ENCODE measurements at regions not wholly inside any gene's neighbourhood (a gene's known extent, or its start where the extent isn't known, plus 50 kb on each side); places are given as distances from the start of the nearest gene placed in this dataset.

DNA sequence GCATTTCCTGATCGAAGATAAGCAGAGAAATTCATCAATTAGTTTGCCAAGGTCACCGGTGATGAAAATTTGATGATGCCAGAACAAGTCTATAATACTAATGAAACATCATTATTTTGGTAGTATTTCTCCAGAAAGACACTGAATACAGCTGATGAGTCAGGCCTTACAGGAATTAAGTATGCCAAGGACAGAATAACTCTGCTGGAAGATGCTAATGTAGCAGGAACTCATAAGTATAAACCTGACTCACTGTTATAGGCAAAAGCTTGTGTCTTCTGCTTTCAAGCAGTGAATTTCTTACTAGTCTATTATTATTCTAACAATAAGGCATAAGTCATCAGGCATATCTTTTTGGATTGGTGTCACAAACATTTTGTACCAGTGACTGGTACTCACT, 1825.1 kb upstream of the IGFBP7 start:
- no peak overlapping the region for H2AFZ ChIP-seq (ENCODE audit: low read length)
- no peaks in the 10 kb centered on the region for H3K9me2 ChIP-seq (replicated peaks; ENCODE audit: insufficient read depth, low read length)
- H3K9me3 ChIP-seq (ENCODE audit: low read length): peaks cover 41% of the 10 kb centered on the region
- no peaks in the 10 kb centered on the region for H3K79me2 ChIP-seq (ENCODE audit: low read length)
- no peak overlapping the region for H3K4me3 ChIP-seq (ENCODE audit: low read length)
- H3K9ac ChIP-seq (ENCODE audit: low read length): no peak overlapping the region
- H3K4me1 ChIP-seq (ENCODE audit: low read length): no peaks in the 10 kb centered on the region
- no peak overlapping the region for H3K4me2 ChIP-seq (ENCODE audit: low read depth, low read length, poor library complexity, severe bottlenecking)
- DNase-seq: no peak
- no peaks in the 10 kb centered on the region for H3K36me3 ChIP-seq (ENCODE audit: insufficient read depth, low read length)
- no peak overlapping the region for H3K27ac ChIP-seq (ENCODE audit: low read length)
- H4K20me1 ChIP-seq (ENCODE audit: insufficient read depth, low read depth, low read length): no peaks in the 10 kb centered on the region
- no peaks in the 10 kb centered on the region for H3K27me3 ChIP-seq (ENCODE audit: low read length)

DNA sequence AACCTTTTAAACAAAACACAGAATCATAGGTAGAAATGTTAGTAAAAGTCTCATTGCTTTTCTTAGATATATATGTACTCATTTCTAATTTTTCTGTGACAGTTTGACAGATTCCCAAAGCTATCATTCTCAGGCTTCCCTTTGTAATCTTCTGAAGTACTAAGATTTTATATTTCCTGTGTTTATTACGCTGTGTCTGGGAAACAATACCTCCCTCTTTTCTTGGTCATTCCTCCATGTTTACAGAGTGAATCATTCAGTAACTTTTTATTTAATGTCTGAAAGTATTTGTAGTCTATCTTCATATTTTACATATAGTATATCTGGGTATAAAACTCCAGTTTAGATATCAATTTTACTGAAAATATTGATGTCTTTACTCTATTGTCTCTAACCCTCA, 1826.3 kb upstream of the IGFBP7 start:
- H3K4me1 ChIP-seq (ENCODE audit: low read length): no peaks in the 10 kb centered on the region
- no peak overlapping the region for H2AFZ ChIP-seq (ENCODE audit: low read length)
- no peaks in the 10 kb centered on the region for H3K9me2 ChIP-seq (replicated peaks; ENCODE audit: insufficient read depth, low read length)
- no peaks in the 10 kb centered on the region for H3K79me2 ChIP-seq (ENCODE audit: low read length)
- no peak for DNase-seq
- H3K9ac ChIP-seq (ENCODE audit: low read length): no peak overlapping the region
- no peak overlapping the region for H3K4me2 ChIP-seq (ENCODE audit: low read depth, low read length, poor library complexity, severe bottlenecking)
- H3K9me3 ChIP-seq (ENCODE audit: low read length): peaks cover 39% of the 10 kb centered on the region
- H3K36me3 ChIP-seq (ENCODE audit: insufficient read depth, low read length): no peaks in the 10 kb centered on the region
- no peaks in the 10 kb centered on the region for H3K27me3 ChIP-seq (ENCODE audit: low read length)
- H3K27ac ChIP-seq (ENCODE audit: low read length): no peak overlapping the region
- H3K4me3 ChIP-seq (ENCODE audit: low read length): no peak overlapping the region
- no peaks in the 10 kb centered on the region for H4K20me1 ChIP-seq (ENCODE audit: insufficient read depth, low read depth, low read length)

DNA sequence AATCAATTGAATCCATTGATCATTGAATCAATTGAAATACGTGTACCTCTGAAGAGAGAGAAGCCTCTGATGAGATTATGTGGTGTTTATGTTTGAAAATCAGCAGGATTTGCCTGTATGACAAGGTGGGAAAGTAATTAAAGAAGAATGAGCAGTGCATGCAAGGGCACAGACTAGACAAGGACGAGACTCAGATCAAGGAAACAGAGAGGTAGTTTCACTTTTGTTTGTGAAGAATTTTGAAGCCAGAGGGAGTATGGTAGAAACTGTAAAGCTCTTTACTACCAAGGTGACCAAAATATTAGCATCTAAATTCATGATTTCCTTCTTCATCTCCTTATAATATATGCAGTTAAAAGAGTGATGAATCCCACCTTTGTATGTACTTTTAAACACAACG, 1830.0 kb upstream of the IGFBP7 start:
- Histone ChIP-seq H3K27ac (ENCODE audit: low read length) (no peak overlapping the region), H3K4me1 (ENCODE audit: low read length) (no peaks in the 10 kb centered on the region), H3K9me2 (replicated peaks; ENCODE audit: insufficient read depth, low read length) (no peaks in the 10 kb centered on the region), H3K4me3 (ENCODE audit: low read length) (no peak overlapping the region), H3K36me3 (ENCODE audit: insufficient read depth, low read length) (no peaks in the 10 kb centered on the region), H3K9me3 (ENCODE audit: low read length) (peaks cover 37% of the 10 kb centered on the region), H3K27me3 (ENCODE audit: low read length) (no peaks in the 10 kb centered on the region), H3K4me2 (ENCODE audit: low read depth, low read length, poor library complexity, severe bottlenecking) (no peak overlapping the region), H4K20me1 (ENCODE audit: insufficient read depth, low read depth, low read length) (no peaks in the 10 kb centered on the region), H3K79me2 (ENCODE audit: low read length) (no peaks in the 10 kb centered on the region), H3K9ac (ENCODE audit: low read length) (no peak overlapping the region), H2AFZ (ENCODE audit: low read length) (peak overlapping the region; percentile 43; the same call in 1 of the 2 replicates)
- no peak for DNase-seq

DNA sequence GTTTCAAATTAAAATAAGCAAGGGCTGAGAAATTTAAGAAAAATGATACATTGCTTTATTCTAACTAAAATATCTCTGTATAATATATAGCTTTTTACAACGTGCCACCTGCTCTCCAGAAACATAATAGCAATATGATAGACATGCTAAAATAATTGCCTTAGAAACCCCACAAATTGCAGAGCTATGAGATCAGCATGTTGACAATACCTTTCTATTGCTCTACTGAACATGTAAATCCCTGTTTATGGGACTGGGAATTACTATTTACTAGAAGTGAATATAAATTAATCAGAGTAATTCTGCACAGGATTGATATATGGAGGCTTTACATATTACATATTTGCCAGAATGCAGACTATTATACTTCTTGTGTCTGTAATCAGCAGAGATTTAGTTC, 1831.1 kb upstream of the IGFBP7 start:
- no peaks in the 10 kb centered on the region for H3K9me2 ChIP-seq (replicated peaks; ENCODE audit: insufficient read depth, low read length)
- no peak overlapping the region for H3K9ac ChIP-seq (ENCODE audit: low read length)
- no peak overlapping the region for H3K4me3 ChIP-seq (ENCODE audit: low read length)
- peaks cover 37% of the 10 kb centered on the region for H3K9me3 ChIP-seq (ENCODE audit: low read length)
- H3K4me2 ChIP-seq (ENCODE audit: low read depth, low read length, poor library complexity, severe bottlenecking): no peak overlapping the region
- DNase-seq: no peak
- no peak overlapping the region for H3K27ac ChIP-seq (ENCODE audit: low read length)
- no peak overlapping the region for H2AFZ ChIP-seq (ENCODE audit: low read length)
- H3K4me1 ChIP-seq (ENCODE audit: low read length): no peaks in the 10 kb centered on the region
- no peaks in the 10 kb centered on the region for H4K20me1 ChIP-seq (ENCODE audit: insufficient read depth, low read depth, low read length)
- H3K36me3 ChIP-seq (ENCODE audit: insufficient read depth, low read length): no peaks in the 10 kb centered on the region
- H3K79me2 ChIP-seq (ENCODE audit: low read length): no peaks in the 10 kb centered on the region
- H3K27me3 ChIP-seq (ENCODE audit: low read length): no peaks in the 10 kb centered on the region

DNA sequence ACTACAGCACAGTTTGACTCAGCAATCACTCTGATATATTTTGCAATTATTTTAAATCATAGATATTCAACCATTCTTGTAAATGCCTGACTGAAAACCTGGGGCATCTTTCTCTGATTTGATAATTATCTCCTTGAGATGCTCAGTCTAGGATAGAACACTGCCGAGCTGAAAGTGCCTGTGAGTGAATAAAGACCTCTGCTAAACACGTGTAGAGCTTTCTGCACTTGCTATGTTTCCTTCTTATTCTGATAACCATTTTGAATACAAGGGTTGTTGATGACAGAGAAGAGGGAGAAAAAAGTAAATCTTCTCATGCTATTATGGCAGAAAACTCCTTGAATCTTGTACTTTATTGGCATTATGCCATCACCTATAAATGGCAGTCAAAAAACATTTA, 1843.4 kb upstream of the IGFBP7 start:
- Histone ChIP-seq H3K4me1 (ENCODE audit: low read length) (no peaks in the 10 kb centered on the region), H3K4me3 (ENCODE audit: low read length) (no peak overlapping the region), H2AFZ (ENCODE audit: low read length) (no peak overlapping the region), H3K9me2 (replicated peaks; ENCODE audit: insufficient read depth, low read length) (no peaks in the 10 kb centered on the region), H3K4me2 (ENCODE audit: low read depth, low read length, poor library complexity, severe bottlenecking) (no peak overlapping the region), H3K27me3 (ENCODE audit: low read length) (no peaks in the 10 kb centered on the region), H3K36me3 (ENCODE audit: insufficient read depth, low read length) (no peaks in the 10 kb centered on the region), H3K79me2 (ENCODE audit: low read length) (no peaks in the 10 kb centered on the region), H3K9ac (ENCODE audit: low read length) (no peak overlapping the region), H4K20me1 (ENCODE audit: insufficient read depth, low read depth, low read length) (no peaks in the 10 kb centered on the region), H3K27ac (ENCODE audit: low read length) (no peak overlapping the region), H3K9me3 (ENCODE audit: low read length) (peaks cover 22% of the 10 kb centered on the region)
- DNase-seq: no peak

DNA sequence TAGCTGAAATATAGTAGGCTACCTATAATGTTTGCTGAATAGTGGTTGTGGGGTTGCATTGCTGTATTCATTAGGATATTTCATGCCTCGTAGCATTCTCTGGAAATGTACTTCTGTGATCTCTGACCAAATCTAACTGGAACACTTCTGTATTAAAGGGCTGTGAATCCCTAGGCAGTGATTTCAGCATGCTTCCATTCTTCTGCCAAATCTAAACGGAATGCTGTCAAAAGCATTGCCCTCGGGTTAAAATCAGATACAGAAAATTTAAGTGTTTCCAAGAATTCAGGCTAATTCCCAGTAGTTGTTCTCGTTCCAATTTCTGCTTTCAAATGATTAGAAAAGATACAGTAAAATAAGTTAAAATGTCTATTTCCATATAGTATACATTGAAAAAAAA, 1847.5 kb upstream of the IGFBP7 start:
- Histone ChIP-seq H3K9ac (ENCODE audit: low read length) (no peak overlapping the region), H3K4me1 (ENCODE audit: low read length) (no peaks in the 10 kb centered on the region), H3K9me3 (ENCODE audit: low read length) (peaks cover 26% of the 10 kb centered on the region), H3K4me2 (ENCODE audit: low read depth, low read length, poor library complexity, severe bottlenecking) (no peak overlapping the region), H2AFZ (ENCODE audit: low read length) (no peak overlapping the region), H3K9me2 (replicated peaks; ENCODE audit: insufficient read depth, low read length) (no peaks in the 10 kb centered on the region), H3K4me3 (ENCODE audit: low read length) (no peak overlapping the region), H3K36me3 (ENCODE audit: insufficient read depth, low read length) (no peaks in the 10 kb centered on the region), H4K20me1 (ENCODE audit: insufficient read depth, low read depth, low read length) (no peaks in the 10 kb centered on the region), H3K79me2 (ENCODE audit: low read length) (no peaks in the 10 kb centered on the region), H3K27me3 (ENCODE audit: low read length) (no peaks in the 10 kb centered on the region), H3K27ac (ENCODE audit: low read length) (no peak overlapping the region)
- DNase-seq: no peak

DNA sequence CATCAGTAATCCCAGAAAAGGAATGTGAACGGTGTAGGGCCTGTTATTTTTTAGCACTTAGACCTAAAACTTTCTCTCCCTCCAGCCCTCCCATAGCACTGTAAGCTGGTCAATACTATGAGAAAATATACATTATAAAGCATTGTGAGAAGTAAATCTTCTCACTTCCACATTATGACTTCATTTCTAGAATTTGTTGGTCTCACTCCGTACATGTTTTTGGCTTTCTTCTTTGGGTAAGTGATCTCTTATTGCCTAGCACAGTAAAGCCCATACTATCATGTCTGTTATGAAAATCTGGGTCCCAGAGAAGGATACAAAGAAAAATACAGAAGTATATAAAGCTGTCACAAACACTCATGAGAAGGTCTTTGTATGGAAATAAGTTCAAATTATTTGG, 1851.1 kb upstream of the IGFBP7 start:
- no peak for DNase-seq
- Histone ChIP-seq H3K9ac (ENCODE audit: low read length) (no peak overlapping the region), H3K27ac (ENCODE audit: low read length) (no peak overlapping the region), H3K4me2 (ENCODE audit: low read depth, low read length, poor library complexity, severe bottlenecking) (no peak overlapping the region), H3K4me3 (ENCODE audit: low read length) (no peak overlapping the region), H3K9me2 (replicated peaks; ENCODE audit: insufficient read depth, low read length) (no peaks in the 10 kb centered on the region), H3K27me3 (ENCODE audit: low read length) (no peaks in the 10 kb centered on the region), H3K4me1 (ENCODE audit: low read length) (no peaks in the 10 kb centered on the region), H3K36me3 (ENCODE audit: insufficient read depth, low read length) (no peaks in the 10 kb centered on the region), H2AFZ (ENCODE audit: low read length) (no peak overlapping the region), H3K79me2 (ENCODE audit: low read length) (no peaks in the 10 kb centered on the region), H4K20me1 (ENCODE audit: insufficient read depth, low read depth, low read length) (no peaks in the 10 kb centered on the region), H3K9me3 (ENCODE audit: low read length) (peaks cover 29% of the 10 kb centered on the region)

DNA sequence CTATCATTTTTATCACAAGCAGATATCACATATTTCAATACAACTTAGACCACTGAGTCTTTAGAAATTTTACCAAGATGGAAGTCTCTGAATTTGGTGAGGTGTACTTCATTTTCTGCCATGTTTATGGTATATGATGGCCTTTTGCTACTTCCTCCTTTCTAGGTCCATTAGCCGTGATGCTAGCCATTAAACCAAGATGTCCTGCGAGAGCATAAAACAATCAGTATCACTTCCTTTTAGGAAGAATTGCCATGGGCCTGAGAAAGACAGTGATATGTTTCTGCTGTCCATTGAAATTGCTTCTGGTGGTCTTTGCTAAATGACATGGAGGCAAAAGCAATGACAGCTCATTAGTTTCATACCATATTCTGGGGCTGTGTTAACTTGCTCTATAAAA, 1851.7 kb upstream of the IGFBP7 start:
- Histone ChIP-seq H3K36me3 (ENCODE audit: insufficient read depth, low read length) (no peaks in the 10 kb centered on the region), H3K4me1 (ENCODE audit: low read length) (no peaks in the 10 kb centered on the region), H3K9ac (ENCODE audit: low read length) (no peak overlapping the region), H3K9me3 (ENCODE audit: low read length) (peaks cover 32% of the 10 kb centered on the region), H3K9me2 (replicated peaks; ENCODE audit: insufficient read depth, low read length) (no peaks in the 10 kb centered on the region), H2AFZ (ENCODE audit: low read length) (no peak overlapping the region), H3K4me3 (ENCODE audit: low read length) (no peak overlapping the region), H4K20me1 (ENCODE audit: insufficient read depth, low read depth, low read length) (no peaks in the 10 kb centered on the region), H3K27me3 (ENCODE audit: low read length) (no peaks in the 10 kb centered on the region), H3K4me2 (ENCODE audit: low read depth, low read length, poor library complexity, severe bottlenecking) (no peak overlapping the region), H3K79me2 (ENCODE audit: low read length) (no peaks in the 10 kb centered on the region), H3K27ac (ENCODE audit: low read length) (no peak overlapping the region)
- DNase-seq: no peak

DNA sequence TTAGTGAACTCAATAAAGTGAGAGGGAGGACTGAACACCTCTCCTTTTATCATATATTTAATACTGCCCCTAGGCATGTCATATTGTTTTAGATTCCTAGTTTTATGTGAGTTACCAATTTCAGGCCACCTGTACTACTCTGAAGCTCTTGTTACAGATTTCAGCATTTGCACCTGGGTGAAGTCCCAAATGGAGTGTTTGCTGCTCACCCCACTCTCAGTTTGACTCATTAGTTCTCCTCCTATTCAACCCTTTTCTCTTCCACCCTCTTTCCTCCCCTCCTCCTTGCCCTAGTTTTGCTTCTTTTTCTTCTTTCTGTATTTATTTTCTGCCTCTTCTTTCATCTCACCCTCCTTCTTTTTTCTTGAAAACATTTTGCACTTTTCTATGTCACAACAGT, 1852.2 kb upstream of the IGFBP7 start:
- no peaks in the 10 kb centered on the region for H3K27me3 ChIP-seq (ENCODE audit: low read length)
- no peak overlapping the region for H2AFZ ChIP-seq (ENCODE audit: low read length)
- peaks cover 31% of the 10 kb centered on the region for H3K9me3 ChIP-seq (ENCODE audit: low read length)
- H3K27ac ChIP-seq (ENCODE audit: low read length): no peak overlapping the region
- H3K4me3 ChIP-seq (ENCODE audit: low read length): no peak overlapping the region
- H3K79me2 ChIP-seq (ENCODE audit: low read length): no peaks in the 10 kb centered on the region
- DNase-seq: no peak
- H3K4me1 ChIP-seq (ENCODE audit: low read length): no peaks in the 10 kb centered on the region
- no peaks in the 10 kb centered on the region for H4K20me1 ChIP-seq (ENCODE audit: insufficient read depth, low read depth, low read length)
- no peak overlapping the region for H3K9ac ChIP-seq (ENCODE audit: low read length)
- no peak overlapping the region for H3K4me2 ChIP-seq (ENCODE audit: low read depth, low read length, poor library complexity, severe bottlenecking)
- H3K36me3 ChIP-seq (ENCODE audit: insufficient read depth, low read length): no peaks in the 10 kb centered on the region
- H3K9me2 ChIP-seq (replicated peaks; ENCODE audit: insufficient read depth, low read length): no peaks in the 10 kb centered on the region

All from Karpas-422 (cell line).